GM23338 (cell line): ENCODE measurements at regions not wholly inside any gene's neighbourhood (a gene's known extent, or its start where the extent isn't known, plus 50 kb on each side); places are given as distances from the start of the nearest gene placed in this dataset.

ENCODE experiments used
- CREB1 ChIP-seq: fragments of 250-450 bp; sonication (Bioruptor Pico); IDR thresholded peaks from 2 replicates; pipeline ENCODE4 v1.5.0; 2020; ENCODE audit warnings: low read depth, mild to moderate bottlenecking, moderate library complexity
- CTCF ChIP-seq, 2 experiments: fragments of 200-600 bp in 1 of 2; sonication (generic) in 1 of 2; conservative IDR thresholded peaks; 2 replicates each; pipeline versions ENCODE4 v1.5.1 to v1.6.1; 2016 to 2017; ENCODE audit warnings: antibody characterized with exemption in 2 of 2, low read depth in 2 of 2, mild to moderate bottlenecking in 2 of 2, moderate library complexity in 1 of 2
- EZH2 ChIP-seq: fragments of 200-600 bp; sonication (generic); IDR thresholded peaks from one replicate; pipeline ENCODE4 v1.8.0; 2017; ENCODE audit warnings: antibody characterized with exemption, mild to moderate bottlenecking, low read depth; ENCODE audit not compliant: unreplicated experiment
- EZH2phosphoT487 ChIP-seq: fragments of 200-600 bp; sonication (generic); IDR thresholded peaks from one replicate; pipeline ENCODE4 v1.8.1; 2018; ENCODE audit warnings: antibody characterized with exemption; ENCODE audit not compliant: unreplicated experiment
- JUNB ChIP-seq: IDR thresholded peaks from one replicate; pipeline ENCODE4 v1.6.1; 2016; ENCODE audit warnings: antibody characterized with exemption; ENCODE audit not compliant: unreplicated experiment
- NANOG ChIP-seq: IDR thresholded peaks from 2 replicates; pipeline ENCODE4 v1.6.1; 2016; ENCODE audit warnings: antibody characterized with exemption, borderline replicate concordance
- POLR2AphosphoS5 ChIP-seq: IDR thresholded peaks from 2 replicates; pipeline ENCODE4 v1.6.1; 2016; ENCODE audit warnings: antibody characterized with exemption, low read depth
- ZNF331 ChIP-seq: fragments of 250-450 bp; sonication (Bioruptor Pico); IDR thresholded peaks from 2 replicates; pipeline ENCODE4 v1.5.0; 2020; ENCODE audit warnings: low read depth, mild to moderate bottlenecking, moderate library complexity
- TF ChIP-seq, protein P1 (sequence below): IDR thresholded peaks from one replicate; pipeline ENCODE4 v1.6.1; 2018; ENCODE audit warnings: antibody characterized with exemption; ENCODE audit not compliant: unreplicated experiment

DNA sequence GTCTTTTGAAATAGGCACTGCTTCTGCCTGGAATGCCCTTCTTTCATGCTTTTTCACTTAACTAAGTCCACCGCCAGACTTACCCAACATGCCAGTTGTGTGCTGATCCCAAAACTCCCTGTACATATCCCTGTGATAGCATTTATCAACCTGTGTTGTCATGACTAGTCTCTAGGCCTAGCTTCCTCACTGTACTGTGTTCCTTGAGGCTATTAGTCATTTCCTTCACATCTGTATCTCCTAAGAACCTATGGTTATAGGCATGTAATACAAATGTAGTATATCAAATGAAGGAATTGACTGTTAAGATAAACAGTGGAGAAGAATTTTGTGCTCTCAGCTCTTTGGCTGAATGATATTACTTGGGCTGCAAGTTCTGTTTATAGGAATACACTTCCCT lies 184.3 kb downstream of the CYRIA start:
- no peak for TF ChIP-seq CTCF (conservative IDR thresholded peaks at IDR 0.05; ENCODE audit: low read depth in 2 of 2)
- no peak for TF ChIP-seq POLR2AphosphoS5
- TF ChIP-seq EZH2, result no peak
- TF ChIP-seq, protein P1, sequence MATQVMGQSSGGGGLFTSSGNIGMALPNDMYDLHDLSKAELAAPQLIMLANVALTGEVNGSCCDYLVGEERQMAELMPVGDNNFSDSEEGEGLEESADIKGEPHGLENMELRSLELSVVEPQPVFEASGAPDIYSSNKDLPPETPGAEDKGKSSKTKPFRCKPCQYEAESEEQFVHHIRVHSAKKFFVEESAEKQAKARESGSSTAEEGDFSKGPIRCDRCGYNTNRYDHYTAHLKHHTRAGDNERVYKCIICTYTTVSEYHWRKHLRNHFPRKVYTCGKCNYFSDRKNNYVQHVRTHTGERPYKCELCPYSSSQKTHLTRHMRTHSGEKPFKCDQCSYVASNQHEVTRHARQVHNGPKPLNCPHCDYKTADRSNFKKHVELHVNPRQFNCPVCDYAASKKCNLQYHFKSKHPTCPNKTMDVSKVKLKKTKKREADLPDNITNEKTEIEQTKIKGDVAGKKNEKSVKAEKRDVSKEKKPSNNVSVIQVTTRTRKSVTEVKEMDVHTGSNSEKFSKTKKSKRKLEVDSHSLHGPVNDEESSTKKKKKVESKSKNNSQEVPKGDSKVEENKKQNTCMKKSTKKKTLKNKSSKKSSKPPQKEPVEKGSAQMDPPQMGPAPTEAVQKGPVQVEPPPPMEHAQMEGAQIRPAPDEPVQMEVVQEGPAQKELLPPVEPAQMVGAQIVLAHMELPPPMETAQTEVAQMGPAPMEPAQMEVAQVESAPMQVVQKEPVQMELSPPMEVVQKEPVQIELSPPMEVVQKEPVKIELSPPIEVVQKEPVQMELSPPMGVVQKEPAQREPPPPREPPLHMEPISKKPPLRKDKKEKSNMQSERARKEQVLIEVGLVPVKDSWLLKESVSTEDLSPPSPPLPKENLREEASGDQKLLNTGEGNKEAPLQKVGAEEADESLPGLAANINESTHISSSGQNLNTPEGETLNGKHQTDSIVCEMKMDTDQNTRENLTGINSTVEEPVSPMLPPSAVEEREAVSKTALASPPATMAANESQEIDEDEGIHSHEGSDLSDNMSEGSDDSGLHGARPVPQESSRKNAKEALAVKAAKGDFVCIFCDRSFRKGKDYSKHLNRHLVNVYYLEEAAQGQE, result no peak
- TF ChIP-seq CREB1 (CRISPR knock-in tag), result no peak
- TF ChIP-seq NANOG, result no peak
- no peak for TF ChIP-seq EZH2phosphoT487
- TF ChIP-seq ZNF331 (CRISPR knock-in tag), result no peak
- TF ChIP-seq JUNB, result no peak
